Keratinocyte (primary cell): ENCODE measurements at regions not wholly inside any gene's neighbourhood (a gene's known extent, or its start where the extent isn't known, plus 50 kb on each side); places are given as distances from the start of the nearest gene placed in this dataset.

ENCODE experiments used
- CTCF ChIP-seq, 3 experiments: IDR thresholded peaks in 1 of 3; conservative IDR thresholded peaks in 1 of 3; optimal IDR thresholded peaks in 1 of 3; 2 replicates in 2 of 3; 3 replicates in 1 of 3; pipeline versions ENCODE3 to v1.5.1; 2011; ENCODE audit warnings: low read length in 3 of 3, mild to moderate bottlenecking in 3 of 3, moderate library complexity in 2 of 3, control low read depth in 1 of 3, inconsistent platforms in 1 of 3; ENCODE audit not compliant: insufficient read depth in 2 of 3; ENCODE audit errors: extremely low read depth in 1 of 3
- EZH2 ChIP-seq: IDR thresholded peaks from one replicate; pipeline ENCODE4 v1.6.1; 2012; ENCODE audit warnings: inconsistent platforms, mild to moderate bottlenecking, low read length, moderate library complexity

GRCh38 chr11:134512571-134513538 is 100.8 kb upstream of the B3GAT1 start:
- TF ChIP-seq CTCF (optimal IDR thresholded peaks at IDR 0.05 in 1 of 3, IDR thresholded peaks at IDR 0.05 in 1 of 3, conservative IDR thresholded peaks at IDR 0.05 in 1 of 3; ENCODE audit: extremely low read depth in 1 of 3, insufficient read depth in 2 of 3, low read length in 3 of 3) (no peak), EZH2 (no peak)
